ENCODE measurements at regions not wholly inside any gene's neighbourhood (a gene's known extent, or its start where the extent isn't known, plus 50 kb on each side); places are given as distances from the start of the nearest gene placed in this dataset.

DNA sequence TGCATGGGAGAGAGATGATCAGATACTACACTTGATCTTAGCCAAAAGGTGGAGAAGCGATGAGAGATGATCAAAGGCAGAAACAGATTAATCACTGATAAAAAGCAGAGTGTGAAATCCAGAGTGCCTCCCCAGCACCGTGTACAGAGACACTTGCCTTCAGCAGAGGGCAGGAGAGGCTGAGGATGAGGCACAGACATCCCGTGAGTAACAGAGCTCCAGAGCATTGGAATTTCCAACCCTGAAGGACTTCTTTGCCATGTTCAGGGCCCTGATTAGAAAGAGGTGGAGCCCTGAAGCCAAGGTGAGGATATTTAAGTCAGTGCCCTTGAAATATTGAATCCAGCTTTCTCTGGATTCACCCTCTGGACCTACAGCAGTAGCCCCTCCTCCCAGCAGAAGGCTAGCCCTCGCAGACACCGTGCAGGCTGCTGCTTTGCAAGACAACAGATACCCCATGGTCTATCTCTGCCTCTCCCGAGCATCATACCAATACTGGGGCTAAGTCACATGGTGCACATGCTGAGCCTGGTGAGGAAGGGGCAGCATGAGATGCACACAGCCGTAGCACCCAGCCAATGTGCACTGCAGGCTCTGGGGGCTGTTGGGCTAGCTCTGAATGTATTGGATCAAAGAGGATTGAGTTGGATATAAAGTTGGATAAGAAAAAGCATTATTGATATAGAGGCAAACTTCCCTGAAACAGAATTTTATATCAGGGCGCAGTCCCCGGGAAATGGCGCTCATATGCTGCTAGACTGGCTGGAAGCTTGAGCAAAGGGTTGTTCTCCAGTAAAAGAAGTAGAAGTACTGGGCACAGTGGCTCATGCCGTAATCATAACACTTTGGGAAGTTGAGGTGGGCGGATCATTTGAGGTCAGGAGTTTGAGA is 200.3 kb upstream of the B3GAT1 start:
- TF ChIP-seq, protein P1, sequence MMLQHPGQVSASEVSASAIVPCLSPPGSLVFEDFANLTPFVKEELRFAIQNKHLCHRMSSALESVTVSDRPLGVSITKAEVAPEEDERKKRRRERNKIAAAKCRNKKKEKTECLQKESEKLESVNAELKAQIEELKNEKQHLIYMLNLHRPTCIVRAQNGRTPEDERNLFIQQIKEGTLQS (IDR thresholded peaks at IDR 0.05) = no peak
- TF ChIP-seq, protein P2, sequence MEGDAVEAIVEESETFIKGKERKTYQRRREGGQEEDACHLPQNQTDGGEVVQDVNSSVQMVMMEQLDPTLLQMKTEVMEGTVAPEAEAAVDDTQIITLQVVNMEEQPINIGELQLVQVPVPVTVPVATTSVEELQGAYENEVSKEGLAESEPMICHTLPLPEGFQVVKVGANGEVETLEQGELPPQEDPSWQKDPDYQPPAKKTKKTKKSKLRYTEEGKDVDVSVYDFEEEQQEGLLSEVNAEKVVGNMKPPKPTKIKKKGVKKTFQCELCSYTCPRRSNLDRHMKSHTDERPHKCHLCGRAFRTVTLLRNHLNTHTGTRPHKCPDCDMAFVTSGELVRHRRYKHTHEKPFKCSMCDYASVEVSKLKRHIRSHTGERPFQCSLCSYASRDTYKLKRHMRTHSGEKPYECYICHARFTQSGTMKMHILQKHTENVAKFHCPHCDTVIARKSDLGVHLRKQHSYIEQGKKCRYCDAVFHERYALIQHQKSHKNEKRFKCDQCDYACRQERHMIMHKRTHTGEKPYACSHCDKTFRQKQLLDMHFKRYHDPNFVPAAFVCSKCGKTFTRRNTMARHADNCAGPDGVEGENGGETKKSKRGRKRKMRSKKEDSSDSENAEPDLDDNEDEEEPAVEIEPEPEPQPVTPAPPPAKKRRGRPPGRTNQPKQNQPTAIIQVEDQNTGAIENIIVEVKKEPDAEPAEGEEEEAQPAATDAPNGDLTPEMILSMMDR (IDR thresholded peaks at IDR 0.05 in 2 of 3, conservative IDR thresholded peaks at IDR 0.05 in 1 of 3; ENCODE audit: borderline replicate concordance in 1 of 3, insufficient read depth in 1 of 3, low read depth in 2 of 3, low read length in 2 of 3) = no peak
- TF ChIP-seq RAD21 (IDR thresholded peaks at IDR 0.05; ENCODE audit: low read depth) = no peak
- TF ChIP-seq POLR2A (IDR thresholded peaks at IDR 0.05; ENCODE audit: borderline replicate concordance, extremely low read depth, insufficient read depth, insufficient read length) = no peak
- no peak for TF ChIP-seq POLR2AphosphoS5 (IDR thresholded peaks at IDR 0.05; ENCODE audit: low read depth, low read length)
- TF ChIP-seq, protein P3, sequence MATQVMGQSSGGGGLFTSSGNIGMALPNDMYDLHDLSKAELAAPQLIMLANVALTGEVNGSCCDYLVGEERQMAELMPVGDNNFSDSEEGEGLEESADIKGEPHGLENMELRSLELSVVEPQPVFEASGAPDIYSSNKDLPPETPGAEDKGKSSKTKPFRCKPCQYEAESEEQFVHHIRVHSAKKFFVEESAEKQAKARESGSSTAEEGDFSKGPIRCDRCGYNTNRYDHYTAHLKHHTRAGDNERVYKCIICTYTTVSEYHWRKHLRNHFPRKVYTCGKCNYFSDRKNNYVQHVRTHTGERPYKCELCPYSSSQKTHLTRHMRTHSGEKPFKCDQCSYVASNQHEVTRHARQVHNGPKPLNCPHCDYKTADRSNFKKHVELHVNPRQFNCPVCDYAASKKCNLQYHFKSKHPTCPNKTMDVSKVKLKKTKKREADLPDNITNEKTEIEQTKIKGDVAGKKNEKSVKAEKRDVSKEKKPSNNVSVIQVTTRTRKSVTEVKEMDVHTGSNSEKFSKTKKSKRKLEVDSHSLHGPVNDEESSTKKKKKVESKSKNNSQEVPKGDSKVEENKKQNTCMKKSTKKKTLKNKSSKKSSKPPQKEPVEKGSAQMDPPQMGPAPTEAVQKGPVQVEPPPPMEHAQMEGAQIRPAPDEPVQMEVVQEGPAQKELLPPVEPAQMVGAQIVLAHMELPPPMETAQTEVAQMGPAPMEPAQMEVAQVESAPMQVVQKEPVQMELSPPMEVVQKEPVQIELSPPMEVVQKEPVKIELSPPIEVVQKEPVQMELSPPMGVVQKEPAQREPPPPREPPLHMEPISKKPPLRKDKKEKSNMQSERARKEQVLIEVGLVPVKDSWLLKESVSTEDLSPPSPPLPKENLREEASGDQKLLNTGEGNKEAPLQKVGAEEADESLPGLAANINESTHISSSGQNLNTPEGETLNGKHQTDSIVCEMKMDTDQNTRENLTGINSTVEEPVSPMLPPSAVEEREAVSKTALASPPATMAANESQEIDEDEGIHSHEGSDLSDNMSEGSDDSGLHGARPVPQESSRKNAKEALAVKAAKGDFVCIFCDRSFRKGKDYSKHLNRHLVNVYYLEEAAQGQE (IDR thresholded peaks at IDR 0.05; ENCODE audit: low read depth) = no peak
- TF ChIP-seq EZH2phosphoT487 (IDR thresholded peaks at IDR 0.05; ENCODE audit: borderline replicate concordance) = no peak
- TF ChIP-seq EZH2 (IDR thresholded peaks at IDR 0.05) = no peak
- TF ChIP-seq EGR1 (IDR thresholded peaks at IDR 0.05; ENCODE audit: low read depth) = no peak
- TF ChIP-seq TCF7L2 (IDR thresholded peaks at IDR 0.05; ENCODE audit: borderline replicate concordance, extremely low read depth, insufficient read depth, insufficient read length) = no peak
- TF ChIP-seq, protein P4, sequence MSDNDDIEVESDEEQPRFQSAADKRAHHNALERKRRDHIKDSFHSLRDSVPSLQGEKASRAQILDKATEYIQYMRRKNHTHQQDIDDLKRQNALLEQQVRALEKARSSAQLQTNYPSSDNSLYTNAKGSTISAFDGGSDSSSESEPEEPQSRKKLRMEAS (IDR thresholded peaks at IDR 0.05) = no peak

All from HCT116 (cell line).